ENCODE measurements at regions not wholly inside any gene's neighbourhood (a gene's known extent, or its start where the extent isn't known, plus 50 kb on each side); places are given as distances from the start of the nearest gene placed in this dataset.

DNA sequence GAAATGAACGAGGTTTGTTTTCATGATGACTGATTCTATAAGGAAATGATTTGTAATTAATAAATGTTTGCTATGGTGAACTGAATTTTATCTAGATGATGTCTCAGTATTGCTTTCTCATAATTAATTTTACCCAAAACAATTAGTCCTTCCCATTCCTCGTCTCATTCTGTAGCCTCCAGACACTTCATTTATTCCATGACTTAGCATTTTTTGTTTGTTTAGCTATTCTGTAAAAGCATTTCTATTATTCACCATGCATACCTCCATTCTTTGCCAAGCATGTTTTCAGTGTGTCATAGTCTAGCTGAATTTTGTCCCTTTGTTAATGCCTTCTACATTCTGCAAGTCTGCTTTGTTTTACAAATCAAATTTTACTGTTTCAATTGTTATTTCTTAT, 137.4 kb upstream of the RPL10L start:
- DNase-seq (ENCODE audit: low read depth), result no peak

GRCh38 chr14:46782281-46782680, 130.7 kb upstream of the RPL10L start:
- DNase-seq (ENCODE audit: low read depth), result no peak

DNA sequence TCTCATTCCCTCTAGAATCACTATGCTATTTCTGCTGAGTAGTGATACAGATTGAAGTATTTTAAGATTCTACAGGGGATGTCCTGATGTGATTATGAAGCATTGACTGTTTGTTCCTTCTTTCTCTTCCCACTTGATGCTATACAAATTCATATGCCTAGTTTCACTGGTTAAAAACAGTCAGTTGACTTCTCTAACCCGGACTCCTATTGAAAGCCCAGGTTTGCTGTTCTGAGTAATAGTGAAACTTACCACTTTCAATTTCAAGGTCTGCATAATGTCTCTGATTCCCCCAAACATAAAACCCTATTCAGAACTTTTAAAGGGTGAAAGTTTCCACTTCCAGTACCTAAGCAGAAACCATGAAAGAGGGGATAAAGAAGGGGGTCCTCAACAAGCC, 117.7 kb upstream of the RPL10L start:
- DNase-seq (ENCODE audit: low read depth), result no peak

- DNase-seq (ENCODE audit: low read depth), result peak; percentile 0
Measured at GRCh38 chr14:46747001-46747652, 95.5 kb upstream of the RPL10L start.

GRCh38 chr14:46734286-46734685, 82.7 kb upstream of the RPL10L start:
- no peak for DNase-seq (ENCODE audit: low read depth)

- DNase-seq (ENCODE audit: low read depth), result no peak
Measured at GRCh38 chr14:46717211-46717610, 65.6 kb upstream of the RPL10L start.
